HFF-Myc (cell line): ENCODE measurements at regions not wholly inside any gene's neighbourhood (a gene's known extent, or its start where the extent isn't known, plus 50 kb on each side); places are given as distances from the start of the nearest gene placed in this dataset.

ENCODE experiments used
- DNase-seq: peaks from one replicate; pipeline ENCODE4 v3.0.0-alpha.2; 2011; ENCODE audit warnings: low read depth; ENCODE audit errors: extremely low read depth
- H3K4me3 ChIP-seq: replicated peaks from 2 replicates; pipeline ENCODE4 v1.5.1; 2011; ENCODE audit warnings: low read depth, mild to moderate bottlenecking, control low read depth, low read length
- TF ChIP-seq, protein P1 (sequence below): IDR thresholded peaks from 2 replicates; pipeline ENCODE4 v1.5.1; 2012; ENCODE audit warnings: mild to moderate bottlenecking, low read depth, low read length, control low read depth; ENCODE audit errors: missing control alignments

- TF ChIP-seq, protein P1, sequence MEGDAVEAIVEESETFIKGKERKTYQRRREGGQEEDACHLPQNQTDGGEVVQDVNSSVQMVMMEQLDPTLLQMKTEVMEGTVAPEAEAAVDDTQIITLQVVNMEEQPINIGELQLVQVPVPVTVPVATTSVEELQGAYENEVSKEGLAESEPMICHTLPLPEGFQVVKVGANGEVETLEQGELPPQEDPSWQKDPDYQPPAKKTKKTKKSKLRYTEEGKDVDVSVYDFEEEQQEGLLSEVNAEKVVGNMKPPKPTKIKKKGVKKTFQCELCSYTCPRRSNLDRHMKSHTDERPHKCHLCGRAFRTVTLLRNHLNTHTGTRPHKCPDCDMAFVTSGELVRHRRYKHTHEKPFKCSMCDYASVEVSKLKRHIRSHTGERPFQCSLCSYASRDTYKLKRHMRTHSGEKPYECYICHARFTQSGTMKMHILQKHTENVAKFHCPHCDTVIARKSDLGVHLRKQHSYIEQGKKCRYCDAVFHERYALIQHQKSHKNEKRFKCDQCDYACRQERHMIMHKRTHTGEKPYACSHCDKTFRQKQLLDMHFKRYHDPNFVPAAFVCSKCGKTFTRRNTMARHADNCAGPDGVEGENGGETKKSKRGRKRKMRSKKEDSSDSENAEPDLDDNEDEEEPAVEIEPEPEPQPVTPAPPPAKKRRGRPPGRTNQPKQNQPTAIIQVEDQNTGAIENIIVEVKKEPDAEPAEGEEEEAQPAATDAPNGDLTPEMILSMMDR, result no peak
- no peak for DNase-seq
- H3K4me3 ChIP-seq, result no peak overlapping the region
Observed at GRCh38 chr2:15023221-15023620, 390.7 kb downstream of the LRATD1 start.

DNA sequence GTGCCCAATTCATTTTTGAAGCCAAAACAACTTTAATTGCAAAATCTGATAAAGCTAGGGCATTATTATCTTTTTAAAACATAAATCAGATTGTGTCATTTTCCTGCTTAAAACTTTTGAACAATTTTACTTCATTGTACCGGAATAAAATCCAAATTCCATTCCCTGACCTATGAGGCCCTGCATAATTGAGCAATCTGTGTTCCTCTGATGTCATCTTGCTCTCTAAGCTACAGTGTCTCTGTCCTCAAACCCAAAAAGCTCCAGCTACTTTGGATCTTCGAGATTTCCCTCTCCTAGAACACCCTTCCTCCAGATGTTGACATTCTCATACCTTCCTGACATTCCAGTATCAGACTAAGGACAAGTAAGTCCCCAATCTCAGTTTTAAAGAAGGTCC lies 395.9 kb downstream of the LRATD1 start:
- TF ChIP-seq, protein P1, result no peak
- H3K4me3 ChIP-seq, result no peak overlapping the region
- DNase-seq, result no peak

- TF ChIP-seq, protein P1, result no peak
- no peak overlapping the region for H3K4me3 ChIP-seq
- no peak for DNase-seq
Observed at GRCh38 chr2:15031745-15032240, 399.3 kb downstream of the LRATD1 start.

- H3K4me3 ChIP-seq, result no peak overlapping the region
- TF ChIP-seq, protein P1, result no peak
- DNase-seq, result no peak
Observed at GRCh38 chr2:15034246-15034645, 401.7 kb downstream of the LRATD1 start.

DNA sequence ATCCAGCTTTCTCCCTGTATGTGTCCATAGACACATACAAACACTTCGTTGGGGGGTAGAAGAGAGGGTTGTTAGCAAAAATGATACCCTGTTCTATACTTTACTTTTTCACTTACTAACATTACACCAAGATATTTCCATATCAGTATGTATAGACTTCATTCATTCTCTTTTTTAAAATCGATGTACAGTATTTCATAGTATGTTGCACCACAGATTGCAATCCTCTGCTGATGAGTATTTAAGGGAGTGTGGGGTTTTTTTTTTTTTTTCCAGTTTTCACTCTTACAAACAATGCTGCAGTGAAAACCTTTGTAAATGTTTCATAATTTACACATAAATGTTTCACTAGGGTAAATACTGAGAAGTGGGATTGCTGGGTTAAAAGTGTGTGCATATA lies 402.3 kb downstream of the LRATD1 start:
- no peak for DNase-seq
- TF ChIP-seq, protein P1, result no peak
- H3K4me3 ChIP-seq, result no peak overlapping the region

- DNase-seq, result no peak
- TF ChIP-seq, protein P1, result no peak
- no peak overlapping the region for H3K4me3 ChIP-seq
Observed at GRCh38 chr2:15038366-15039364, 406.1 kb downstream of the LRATD1 start.
